BLaER1 treated with 17β-estradiol and CSF1 and Interleukin-3, amounts not matched to agents 10 nM and 100 nM (cell line): ENCODE measurements at regions not wholly inside any gene's neighbourhood (a gene's known extent, or its start where the extent isn't known, plus 50 kb on each side); places are given as distances from the start of the nearest gene placed in this dataset.

Experiments used
- H3K27ac ChIP-seq, 11 experiments: shearing (Covaris generic); formaldehyde crosslinking; 2 replicates each; pipeline ENCODE4 v1.8.1; 2022
- H3K27me3 ChIP-seq, 11 experiments: shearing (Covaris generic); formaldehyde crosslinking; 2 replicates each; pipeline ENCODE4 v1.8.1; 2022
- H3K36me3 ChIP-seq, 11 experiments: shearing (Covaris generic); formaldehyde crosslinking; 2 replicates each; pipeline ENCODE4 v1.8.1; 2022
- H3K4me1 ChIP-seq, 10 experiments: shearing (Covaris generic); formaldehyde crosslinking; 2 replicates each; pipeline ENCODE4 v1.8.1; 2022
- H3K4me2 ChIP-seq, 11 experiments: shearing (Covaris generic); formaldehyde crosslinking; 2 replicates each; pipeline ENCODE4 v1.8.1; 2022
- H3K4me3 ChIP-seq, 10 experiments: shearing (Covaris generic); formaldehyde crosslinking; 2 replicates each; pipeline ENCODE4 v1.8.1; 2022
- H3K9ac ChIP-seq, 11 experiments: shearing (Covaris generic); formaldehyde crosslinking; 2 replicates each; pipeline ENCODE4 v1.8.1; 2022
- H3K9me3 ChIP-seq, 11 experiments: shearing (Covaris generic); formaldehyde crosslinking; replicated peaks in 1 of 11; 2 replicates each; pipeline ENCODE4 v1.8.1; 2022
- H4K20me1 ChIP-seq, 11 experiments: shearing (Covaris generic); formaldehyde crosslinking; 2 replicates each; pipeline ENCODE4 v1.8.1; 2022
- Cebpa-rat ChIP-seq, 11 experiments: shearing (Covaris generic); IDR thresholded peaks; 2 replicates each; pipeline ENCODE4 v1.8.1; 2022

GRCh38 chr1:90841473-90841872, 124.4 kb upstream of the BARHL2 start:
- no peaks in the 10 kb centered on the region for H3K27me3 ChIP-seq

GRCh38 chr1:90840352-90840751, 123.2 kb upstream of the BARHL2 start:
- peaks cover 0 to 16% (median 8%) of the 10 kb centered on the region in 11 experiments; a peak in 10 of 22 replicates for H3K36me3 ChIP-seq
- H4K20me1 ChIP-seq: no peaks in the 10 kb centered on the region
- H3K9me3 ChIP-seq: peaks cover 9 to 15% (median 12%) of the 10 kb centered on the region in 11 experiments; a peak in 21 of 22 replicates
- H3K4me3 ChIP-seq: no peak overlapping the region
- no peak for TF ChIP-seq Cebpa-rat (IDR thresholded peaks at IDR 0.05)
- no peak overlapping the region for H3K9ac ChIP-seq
- H3K27me3 ChIP-seq: peaks cover 0 to 3% (median 0%) of the 10 kb centered on the region in 11 experiments; a peak in 2 of 22 replicates
- H3K4me1 ChIP-seq: 0 out of 20 replicates have a peak, but pooled peaks cover 0 to 5% (median 0%) of the 10 kb centered on the region in 10 experiments
- no peak overlapping the region for H3K27ac ChIP-seq
- no peak overlapping the region for H3K4me2 ChIP-seq

More at GRCh38 chr1:90841473-90841872, 124.4 kb upstream of the BARHL2 start:
- Histone ChIP-seq H3K4me2 (no peak overlapping the region), H3K9ac (no peak overlapping the region), H3K9me3 (peaks cover 0 to 4% (median under 1%) of the 10 kb centered on the region in 11 experiments; a peak in 6 of 22 replicates), H3K4me1 (0 out of 20 replicates have a peak, but pooled peaks cover 0 to 5% (median 0%) of the 10 kb centered on the region in 10 experiments), H3K4me3 (no peak overlapping the region), H3K27ac (no peak overlapping the region), H4K20me1 (no peaks in the 10 kb centered on the region), H3K36me3 (peaks cover 0 to 5% (median 0%) of the 10 kb centered on the region in 11 experiments; a peak in 2 of 22 replicates)
- TF ChIP-seq Cebpa-rat (IDR thresholded peaks at IDR 0.05): no peak

GRCh38 chr1:90839323-90839722, 122.2 kb upstream of the BARHL2 start:
- Histone ChIP-seq H3K4me1 (0 out of 20 replicates have a peak, but pooled peaks cover 0 to 5% (median 0%) of the 10 kb centered on the region in 10 experiments), H3K27me3 (peaks cover 0 to 13% (median 6%) of the 10 kb centered on the region in 11 experiments; a peak in 11 of 22 replicates), H3K4me3 (no peak overlapping the region), H4K20me1 (no peaks in the 10 kb centered on the region), H3K27ac (no peak overlapping the region), H3K4me2 (peak overlapping the region in 2 of 11 experiments; percentile 12 to 44; a peak in 3 of 22 replicates), H3K36me3 (peaks cover 0 to 18% (median 9%) of the 10 kb centered on the region in 11 experiments; a peak in 10 of 22 replicates), H3K9me3 (peaks cover 12 to 22% (median 18%) of the 10 kb centered on the region in 11 experiments; a peak in 21 of 22 replicates), H3K9ac (no peak overlapping the region)
- no peak for TF ChIP-seq Cebpa-rat (IDR thresholded peaks at IDR 0.05)

GRCh38 chr1:90838720-90839119, 121.6 kb upstream of the BARHL2 start:
- no peak overlapping the region for H3K4me3 ChIP-seq
- H3K9ac ChIP-seq: no peak overlapping the region
- peaks cover 12 to 22% (median 18%) of the 10 kb centered on the region in 11 experiments; a peak in 21 of 22 replicates for H3K9me3 ChIP-seq
- no peak for TF ChIP-seq Cebpa-rat (IDR thresholded peaks at IDR 0.05)
- no peaks in the 10 kb centered on the region for H4K20me1 ChIP-seq
- H3K4me1 ChIP-seq: 0 out of 20 replicates have a peak, but pooled peaks cover 0 to 5% (median 0%) of the 10 kb centered on the region in 10 experiments
- no peak overlapping the region for H3K27ac ChIP-seq
- H3K27me3 ChIP-seq: peaks cover 0 to 18% (median 11%) of the 10 kb centered on the region in 11 experiments; a peak in 13 of 22 replicates
- peak overlapping the region in 1 of 11 experiments; percentile 44; a peak in 2 of 22 replicates for H3K4me2 ChIP-seq
- peaks cover 0 to 18% (median 9%) of the 10 kb centered on the region in 11 experiments; a peak in 10 of 22 replicates for H3K36me3 ChIP-seq

- Histone ChIP-seq H3K4me3 (no peak overlapping the region), H3K9me3 (peaks cover 12 to 22% (median 18%) of the 10 kb centered on the region in 11 experiments; a peak in 21 of 22 replicates), H4K20me1 (0 out of 22 replicates have a peak, but pooled peaks cover 0 to 4% (median 0%) of the 10 kb centered on the region in 11 experiments), H3K27ac (no peak overlapping the region), H3K27me3 (peaks cover 0 to 28% (median 15%) of the 10 kb centered on the region in 11 experiments; a peak in 14 of 22 replicates), H3K4me1 (0 out of 20 replicates have a peak, but pooled peaks cover 0 to 5% (median 0%) of the 10 kb centered on the region in 10 experiments), H3K9ac (no peak overlapping the region), H3K36me3 (peaks cover 0 to 18% (median 9%) of the 10 kb centered on the region in 11 experiments; a peak in 10 of 22 replicates), H3K4me2 (no peak overlapping the region)
- TF ChIP-seq Cebpa-rat (IDR thresholded peaks at IDR 0.05): no peak
Measured at GRCh38 chr1:90837420-90837819, 120.3 kb upstream of the BARHL2 start.

DNA sequence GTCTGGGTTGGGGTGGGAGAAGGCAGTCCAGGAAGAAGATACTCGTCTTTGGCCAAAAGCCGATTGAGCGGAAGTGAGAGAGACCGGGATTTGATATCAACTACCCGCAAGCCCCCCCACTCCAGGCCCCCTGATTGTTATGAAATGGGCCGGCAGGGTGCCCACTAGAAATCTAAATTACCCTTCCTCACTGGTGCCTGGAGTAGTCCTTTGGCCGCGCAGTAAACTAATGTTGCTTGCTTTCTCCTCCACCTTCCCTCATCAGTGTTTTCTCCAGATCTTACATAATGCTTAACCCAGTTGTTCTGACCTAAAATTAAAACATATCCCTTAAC, 119.2 kb upstream of the BARHL2 start:
- Histone ChIP-seq H3K27me3 (peaks cover 0 to 35% (median 18%) of the 10 kb centered on the region in 11 experiments; a peak in 14 of 22 replicates), H4K20me1 (0 out of 22 replicates have a peak, but pooled peaks cover 0 to 4% (median 0%) of the 10 kb centered on the region in 11 experiments), H3K4me2 (no peak overlapping the region), H3K36me3 (peaks cover 0 to 18% (median 9%) of the 10 kb centered on the region in 11 experiments; a peak in 10 of 22 replicates), H3K9me3 (peaks cover 12 to 22% (median 17%) of the 10 kb centered on the region in 11 experiments; a peak in 21 of 22 replicates), H3K4me3 (no peak overlapping the region), H3K4me1 (0 out of 20 replicates have a peak, but pooled peaks cover 0 to 5% (median 0%) of the 10 kb centered on the region in 10 experiments), H3K27ac (no peak overlapping the region), H3K9ac (no peak overlapping the region)
- no peak for TF ChIP-seq Cebpa-rat (IDR thresholded peaks at IDR 0.05)

DNA sequence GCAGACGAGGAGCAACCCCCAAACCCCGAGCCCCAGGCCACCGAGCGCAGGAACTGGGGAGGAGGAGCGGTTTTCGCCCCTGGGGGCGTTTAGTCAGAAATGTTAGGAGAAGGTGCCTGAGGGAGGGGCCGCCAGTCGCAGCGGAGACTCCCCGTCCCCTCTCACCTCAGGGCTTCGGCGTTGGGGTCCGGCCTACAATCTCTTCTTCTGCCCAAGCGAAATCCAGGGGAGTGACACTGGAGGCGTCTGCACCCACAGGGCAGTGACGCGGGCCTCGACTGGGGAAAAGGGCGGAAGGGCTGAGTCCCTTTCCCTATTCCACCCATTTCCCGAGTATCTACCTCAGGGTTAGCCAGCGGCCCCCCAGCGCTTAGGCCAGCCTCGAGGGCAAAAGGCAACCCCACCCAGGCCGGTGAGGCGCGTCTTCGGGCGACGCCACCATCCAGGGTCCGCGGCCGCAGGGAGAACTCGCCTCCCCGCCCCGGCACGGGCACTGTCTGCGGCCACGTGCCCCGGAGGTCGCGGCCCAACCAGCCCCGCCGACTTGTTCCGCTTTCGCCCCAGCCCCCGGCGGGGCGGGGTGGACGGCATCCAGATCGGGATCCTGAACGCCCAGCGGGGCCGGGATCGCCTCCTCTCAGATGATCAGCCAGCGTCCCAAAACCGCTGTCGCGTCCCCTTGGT, 118.7 kb upstream of the BARHL2 start:
- Histone ChIP-seq H3K27me3 (peaks cover 0 to 35% (median 18%) of the 10 kb centered on the region in 11 experiments; a peak in 14 of 22 replicates), H3K4me1 (0 out of 20 replicates have a peak, but pooled peaks cover 0 to 5% (median 0%) of the 10 kb centered on the region in 10 experiments), H4K20me1 (0 out of 22 replicates have a peak, but pooled peaks cover 0 to 4% (median 0%) of the 10 kb centered on the region in 11 experiments), H3K9ac (no peak overlapping the region), H3K9me3 (peaks cover 12 to 22% (median 17%) of the 10 kb centered on the region in 11 experiments; a peak in 21 of 22 replicates), H3K4me2 (no peak overlapping the region), H3K36me3 (peaks cover 0 to 18% (median 9%) of the 10 kb centered on the region in 11 experiments; a peak in 10 of 22 replicates), H3K4me3 (no peak overlapping the region), H3K27ac (no peak overlapping the region)
- no peak for TF ChIP-seq Cebpa-rat (IDR thresholded peaks at IDR 0.05)

DNA sequence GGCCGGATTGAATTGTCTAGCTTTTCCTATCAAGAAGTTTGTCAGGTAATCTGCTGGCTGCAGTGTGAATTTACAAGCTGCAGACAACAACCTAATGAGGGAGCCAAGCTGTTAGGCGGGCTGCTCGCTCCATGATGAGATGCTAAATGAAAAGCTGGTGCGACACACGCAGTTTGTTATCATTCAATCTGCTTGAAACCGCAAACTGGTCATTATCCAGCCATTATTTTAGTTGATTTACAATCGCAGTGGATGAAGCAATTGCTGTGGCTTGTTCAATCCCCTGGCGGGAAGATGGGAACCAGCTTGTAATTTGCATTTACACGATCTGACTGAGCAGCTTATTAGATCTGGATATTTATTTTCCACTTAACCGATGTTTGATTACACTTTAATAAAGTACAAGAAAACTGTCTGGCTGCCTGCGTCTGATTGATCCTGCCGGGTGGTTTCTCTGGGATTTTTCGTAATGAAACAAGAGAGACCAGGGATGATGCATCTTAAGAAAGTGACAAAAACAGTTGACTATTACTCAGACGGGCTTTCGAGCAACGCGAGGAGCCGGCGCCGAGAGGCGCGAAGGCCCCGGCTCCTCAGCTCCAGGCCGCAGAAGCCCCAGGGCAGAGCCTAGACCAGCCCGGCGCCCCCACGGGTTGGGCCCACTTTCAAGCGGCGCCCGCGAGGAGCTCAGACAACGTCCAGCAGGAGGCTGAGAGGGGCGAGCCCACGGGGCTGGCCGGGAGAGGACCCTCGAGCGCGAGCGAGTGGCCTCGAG, 118.0 kb upstream of the BARHL2 start:
- Histone ChIP-seq H3K27me3 (peaks cover 0 to 35% (median 18%) of the 10 kb centered on the region in 11 experiments; a peak in 14 of 22 replicates), H3K36me3 (peaks cover 0 to 18% (median 9%) of the 10 kb centered on the region in 11 experiments; a peak in 10 of 22 replicates), H4K20me1 (0 out of 22 replicates have a peak, but pooled peaks cover 0 to 4% (median 0%) of the 10 kb centered on the region in 11 experiments), H3K9ac (no peak overlapping the region), H3K9me3 (peaks cover 12 to 22% (median 17%) of the 10 kb centered on the region in 11 experiments; a peak in 21 of 22 replicates), H3K27ac (no peak overlapping the region), H3K4me3 (no peak overlapping the region), H3K4me1 (0 out of 20 replicates have a peak, but pooled peaks cover 0 to 5% (median 0%) of the 10 kb centered on the region in 10 experiments), H3K4me2 (no peak overlapping the region)
- no peak for TF ChIP-seq Cebpa-rat (IDR thresholded peaks at IDR 0.05)
